T-helper 2 cell treated with Interferon-gamma antibody and Interleukin-4, amounts not matched to agents 5 μg/mL and 100 μg/mL, for 36 hours (primary cell): ENCODE measurements at regions not wholly inside any gene's neighbourhood (a gene's known extent, or its start where the extent isn't known, plus 50 kb on each side); places are given as distances from the start of the nearest gene placed in this dataset.

Source experiments
- DNase-seq: peaks from one replicate; pipeline ENCODE4 v3.0.0; 2021; ENCODE audit warnings: low spot score
- H3K27ac Mint-ChIP-seq: one replicate; pipeline ENCODE4 v1.8.0; 2021; ENCODE audit warnings: mild to moderate bottlenecking, mixed read lengths
- H3K27me3 Mint-ChIP-seq: one replicate; pipeline ENCODE4 v1.8.0; 2021; ENCODE audit warnings: low read depth, mixed read lengths
- H3K36me3 Mint-ChIP-seq: one replicate; pipeline ENCODE4 v1.8.0; 2021; ENCODE audit warnings: low read depth, mixed read lengths
- H3K4me1 Mint-ChIP-seq: one replicate; pipeline ENCODE4 v1.8.0; 2021; ENCODE audit warnings: low read depth, mixed read lengths
- H3K4me3 Mint-ChIP-seq: one replicate; pipeline ENCODE4 v1.8.0; 2022; ENCODE audit warnings: mild to moderate bottlenecking, moderate library complexity, mixed read lengths
- H3K9me3 Mint-ChIP-seq: one replicate; pipeline ENCODE4 v1.8.0; 2021; ENCODE audit warnings: mixed read lengths

- H3K9me3 Mint-ChIP-seq: no peaks in the 10 kb centered on the region
- no peak overlapping the region for H3K4me3 Mint-ChIP-seq
- no peaks in the 10 kb centered on the region for H3K27me3 Mint-ChIP-seq
- H3K4me1 Mint-ChIP-seq: no peaks in the 10 kb centered on the region
- DNase-seq: no peak
- H3K27ac Mint-ChIP-seq: no peak overlapping the region
- H3K36me3 Mint-ChIP-seq: no peaks in the 10 kb centered on the region
These were observed 260.0 kb upstream of the TCF4 start for GRCh38 chr18:55847960-55848359.

- no peaks in the 10 kb centered on the region for H3K27me3 Mint-ChIP-seq
- DNase-seq: no peak
- H3K36me3 Mint-ChIP-seq: no peaks in the 10 kb centered on the region
- no peak overlapping the region for H3K4me3 Mint-ChIP-seq
- H3K4me1 Mint-ChIP-seq: no peaks in the 10 kb centered on the region
- no peak overlapping the region for H3K27ac Mint-ChIP-seq
- H3K9me3 Mint-ChIP-seq: peaks cover 8% of the 10 kb centered on the region
These were observed 257.2 kb upstream of the TCF4 start for GRCh38 chr18:55845221-55845620.

GRCh38 chr18:55844382-55844781, 256.4 kb upstream of the TCF4 start:
- Mint-ChIP-seq H3K9me3 (peaks cover 15% of the 10 kb centered on the region), H3K36me3 (no peaks in the 10 kb centered on the region), H3K4me3 (no peak overlapping the region), H3K27me3 (no peaks in the 10 kb centered on the region), H3K27ac (no peak overlapping the region), H3K4me1 (no peaks in the 10 kb centered on the region)
- DNase-seq: no peak

- DNase-seq: no peak
- H3K36me3 Mint-ChIP-seq: no peaks in the 10 kb centered on the region
- no peaks in the 10 kb centered on the region for H3K27me3 Mint-ChIP-seq
- no peak overlapping the region for H3K27ac Mint-ChIP-seq
- no peak overlapping the region for H3K4me3 Mint-ChIP-seq
- peaks cover 30% of the 10 kb centered on the region for H3K9me3 Mint-ChIP-seq
- H3K4me1 Mint-ChIP-seq: no peaks in the 10 kb centered on the region
These were observed 253.3 kb upstream of the TCF4 start for GRCh38 chr18:55841314-55841713.

- Mint-ChIP-seq H3K27ac (no peak overlapping the region), H3K4me1 (no peaks in the 10 kb centered on the region)
These were observed 252.7 kb upstream of the TCF4 start for GRCh38 chr18:55840601-55841170.

GRCh38 chr18:55839343-55839742, 251.4 kb upstream of the TCF4 start:
- no peaks in the 10 kb centered on the region for H3K36me3 Mint-ChIP-seq
- H3K4me1 Mint-ChIP-seq: no peaks in the 10 kb centered on the region
- H3K27me3 Mint-ChIP-seq: no peaks in the 10 kb centered on the region
- DNase-seq: no peak
- no peak overlapping the region for H3K27ac Mint-ChIP-seq
- H3K4me3 Mint-ChIP-seq: no peak overlapping the region
- H3K9me3 Mint-ChIP-seq: peaks cover 35% of the 10 kb centered on the region

More at GRCh38 chr18:55840601-55841170, 252.7 kb upstream of the TCF4 start:
- DNase-seq: no peak
- H3K27me3 Mint-ChIP-seq: no peaks in the 10 kb centered on the region
- H3K36me3 Mint-ChIP-seq: no peaks in the 10 kb centered on the region
- peaks cover 30% of the 10 kb centered on the region for H3K9me3 Mint-ChIP-seq
- no peak overlapping the region for H3K4me3 Mint-ChIP-seq

- Mint-ChIP-seq H3K9me3 (peaks cover 37% of the 10 kb centered on the region), H3K36me3 (no peaks in the 10 kb centered on the region), H3K27me3 (no peaks in the 10 kb centered on the region), H3K27ac (no peak overlapping the region), H3K4me3 (no peak overlapping the region), H3K4me1 (no peaks in the 10 kb centered on the region)
- DNase-seq: no peak
These were observed 250.8 kb upstream of the TCF4 start for GRCh38 chr18:55838841-55839240.

GRCh38 chr18:55838319-55838718, 250.3 kb upstream of the TCF4 start:
- Mint-ChIP-seq H3K27ac (no peak overlapping the region), H3K27me3 (no peaks in the 10 kb centered on the region), H3K9me3 (peaks cover 42% of the 10 kb centered on the region), H3K36me3 (no peaks in the 10 kb centered on the region), H3K4me3 (no peak overlapping the region), H3K4me1 (no peaks in the 10 kb centered on the region)
- DNase-seq: no peak

- H3K27me3 Mint-ChIP-seq: no peaks in the 10 kb centered on the region
- H3K4me1 Mint-ChIP-seq: no peaks in the 10 kb centered on the region
- DNase-seq: no peak
- peaks cover 29% of the 10 kb centered on the region for H3K9me3 Mint-ChIP-seq
- no peak overlapping the region for H3K27ac Mint-ChIP-seq
- H3K36me3 Mint-ChIP-seq: no peaks in the 10 kb centered on the region
- no peak overlapping the region for H3K4me3 Mint-ChIP-seq
These were observed 245.6 kb upstream of the TCF4 start for GRCh38 chr18:55833543-55833942.

GRCh38 chr18:55830544-55830943, 242.6 kb upstream of the TCF4 start:
- no peak overlapping the region for H3K4me3 Mint-ChIP-seq
- H3K36me3 Mint-ChIP-seq: no peaks in the 10 kb centered on the region
- H3K9me3 Mint-ChIP-seq: peaks cover 19% of the 10 kb centered on the region
- H3K27ac Mint-ChIP-seq: no peak overlapping the region
- H3K4me1 Mint-ChIP-seq: no peaks in the 10 kb centered on the region
- no peak for DNase-seq
- no peaks in the 10 kb centered on the region for H3K27me3 Mint-ChIP-seq

GRCh38 chr18:55821219-55821618, 233.2 kb upstream of the TCF4 start:
- DNase-seq: no peak
- H3K4me3 Mint-ChIP-seq: no peak overlapping the region
- no peak overlapping the region for H3K27ac Mint-ChIP-seq
- H3K27me3 Mint-ChIP-seq: no peaks in the 10 kb centered on the region
- no peaks in the 10 kb centered on the region for H3K4me1 Mint-ChIP-seq
- no peaks in the 10 kb centered on the region for H3K36me3 Mint-ChIP-seq
- no peaks in the 10 kb centered on the region for H3K9me3 Mint-ChIP-seq

- Mint-ChIP-seq H3K4me1 (no peaks in the 10 kb centered on the region), H3K9me3 (no peaks in the 10 kb centered on the region), H3K27ac (no peak overlapping the region), H3K27me3 (no peaks in the 10 kb centered on the region), H3K4me3 (no peak overlapping the region), H3K36me3 (no peaks in the 10 kb centered on the region)
- no peak for DNase-seq
These were observed 231.5 kb upstream of the TCF4 start for GRCh38 chr18:55819448-55819847.

GRCh38 chr18:55818284-55818683, 230.3 kb upstream of the TCF4 start:
- H3K4me1 Mint-ChIP-seq: no peaks in the 10 kb centered on the region
- no peaks in the 10 kb centered on the region for H3K36me3 Mint-ChIP-seq
- H3K27ac Mint-ChIP-seq: no peak overlapping the region
- H3K9me3 Mint-ChIP-seq: no peaks in the 10 kb centered on the region
- no peak overlapping the region for H3K4me3 Mint-ChIP-seq
- H3K27me3 Mint-ChIP-seq: no peaks in the 10 kb centered on the region
- DNase-seq: no peak

- Mint-ChIP-seq H3K36me3 (no peaks in the 10 kb centered on the region), H3K27ac (no peak overlapping the region), H3K4me3 (no peak overlapping the region), H3K27me3 (no peaks in the 10 kb centered on the region), H3K4me1 (no peaks in the 10 kb centered on the region), H3K9me3 (no peaks in the 10 kb centered on the region)
- DNase-seq: no peak
These were observed 223.9 kb upstream of the TCF4 start for GRCh38 chr18:55811925-55812324.

- no peaks in the 10 kb centered on the region for H3K36me3 Mint-ChIP-seq
- no peaks in the 10 kb centered on the region for H3K4me1 Mint-ChIP-seq
- H3K4me3 Mint-ChIP-seq: no peak overlapping the region
- no peak for DNase-seq
- no peaks in the 10 kb centered on the region for H3K9me3 Mint-ChIP-seq
- no peak overlapping the region for H3K27ac Mint-ChIP-seq
- H3K27me3 Mint-ChIP-seq: no peaks in the 10 kb centered on the region
These were observed 217.7 kb upstream of the TCF4 start for GRCh38 chr18:55805666-55806065.
